ENCODE measurements at regions not wholly inside any gene's neighbourhood (a gene's known extent, or its start where the extent isn't known, plus 50 kb on each side); places are given as distances from the start of the nearest gene placed in this dataset.

- ATAC-seq (ENCODE audit: insufficient read depth, low FRiP score): no peak
- H3K27me3 ChIP-seq (ENCODE audit: control insufficient read depth in 3 of 3, insufficient read depth in 3 of 3, low read length in 2 of 3): no peaks in the 10 kb centered on the region
- H3K4me3 ChIP-seq: no peak overlapping the region
- H3K9ac ChIP-seq (ENCODE audit: insufficient read depth in 1 of 2, low read length in 2 of 2): no peak overlapping the region
- peak; percentile 37 to 93 (median 84) for DNase-seq
- no peak for TF ChIP-seq CTCF (IDR thresholded peaks at IDR 0.05; ENCODE audit: control extremely low read depth, extremely low read depth)
- H3K36me3 ChIP-seq (ENCODE audit: control insufficient read depth in 4 of 4, insufficient read depth in 4 of 4, low read length in 4 of 4): no peaks in the 10 kb centered on the region
- peak overlapping the region in 1 of 2 donors; percentile 33 for H3K27ac ChIP-seq (ENCODE audit: low read depth in 1 of 2, low read length in 1 of 2)
- peaks cover 0 to 15% (median 5%) of the 10 kb centered on the region in 5 donors for H3K4me1 ChIP-seq (ENCODE audit: control insufficient read depth in 5 of 5, insufficient read depth in 5 of 5, low read length in 5 of 5)
- H3K9me3 ChIP-seq (ENCODE audit: control insufficient read depth in 4 of 4, insufficient read depth in 3 of 4, low read length in 3 of 4): no peaks in the 10 kb centered on the region
- WGBS, 2 donors: 60 to 85% methylated on average over 1 of the region's 1 CpG
These were observed 185.1 kb upstream of the PRPS1L1 start for GRCh38 chr7:18212758-18213157.

DNA sequence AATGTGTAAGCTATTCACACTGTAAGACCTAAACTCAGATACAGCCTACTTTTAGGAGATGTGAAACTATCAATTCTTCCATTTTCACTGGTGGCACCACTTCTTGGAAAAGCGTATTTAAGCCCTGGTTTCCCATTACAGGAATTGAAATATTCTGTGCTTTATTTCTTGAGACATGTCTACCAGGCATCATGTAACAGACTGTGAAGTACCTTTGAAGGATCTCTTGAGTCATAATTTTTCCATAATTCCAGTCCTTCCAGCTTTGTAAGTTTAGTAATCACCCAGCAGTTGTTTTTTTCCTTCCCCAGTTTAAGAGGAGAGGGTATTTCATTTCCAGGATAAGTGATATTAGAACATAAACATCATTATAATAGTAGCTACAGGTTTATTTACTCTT is 186.0 kb upstream of the PRPS1L1 start:
- Histone ChIP-seq H3K9ac (ENCODE audit: insufficient read depth in 1 of 2, low read length in 2 of 2) (no peak overlapping the region), H3K9me3 (ENCODE audit: control insufficient read depth in 4 of 4, insufficient read depth in 3 of 4, low read length in 3 of 4) (no peaks in the 10 kb centered on the region), H3K27ac (ENCODE audit: low read depth in 1 of 2, low read length in 1 of 2) (no peak overlapping the region), H3K4me1 (ENCODE audit: control insufficient read depth in 5 of 5, insufficient read depth in 5 of 5, low read length in 5 of 5) (peaks cover 0 to 15% (median 5%) of the 10 kb centered on the region in 5 donors), H3K4me3 (no peak overlapping the region), H3K27me3 (ENCODE audit: control insufficient read depth in 3 of 3, insufficient read depth in 3 of 3, low read length in 2 of 3) (no peaks in the 10 kb centered on the region), H3K36me3 (ENCODE audit: control insufficient read depth in 4 of 4, insufficient read depth in 4 of 4, low read length in 4 of 4) (no peaks in the 10 kb centered on the region)
- 63 to 91% methylated on average over 1 of the region's 1 CpG for WGBS, 2 donors
- DNase-seq: peak in 1 of 3 donors; percentile 37
- no peak for ATAC-seq (ENCODE audit: insufficient read depth, low FRiP score)
- TF ChIP-seq CTCF (IDR thresholded peaks at IDR 0.05; ENCODE audit: control extremely low read depth, extremely low read depth): no peak

GRCh38 chr7:18216270-18216669 is 188.6 kb upstream of the PRPS1L1 start:
- ATAC-seq (ENCODE audit: insufficient read depth, low FRiP score): no peak
- H3K27ac ChIP-seq (ENCODE audit: low read depth in 1 of 2, low read length in 1 of 2): no peak overlapping the region
- peaks cover 0 to 12% (median 5%) of the 10 kb centered on the region in 5 donors for H3K4me1 ChIP-seq (ENCODE audit: control insufficient read depth in 5 of 5, insufficient read depth in 5 of 5, low read length in 5 of 5)
- no peak for DNase-seq
- no peak overlapping the region for H3K4me3 ChIP-seq
- no peaks in the 10 kb centered on the region for H3K9me3 ChIP-seq (ENCODE audit: control insufficient read depth in 4 of 4, insufficient read depth in 3 of 4, low read length in 3 of 4)
- H3K27me3 ChIP-seq (ENCODE audit: control insufficient read depth in 3 of 3, insufficient read depth in 3 of 3, low read length in 2 of 3): no peaks in the 10 kb centered on the region
- no peak overlapping the region for H3K9ac ChIP-seq (ENCODE audit: insufficient read depth in 1 of 2, low read length in 2 of 2)
- no peak for TF ChIP-seq CTCF (IDR thresholded peaks at IDR 0.05; ENCODE audit: control extremely low read depth, extremely low read depth)
- no peaks in the 10 kb centered on the region for H3K36me3 ChIP-seq (ENCODE audit: control insufficient read depth in 4 of 4, insufficient read depth in 4 of 4, low read length in 4 of 4)
- WGBS, 2 donors: 96 to 100% methylated on average over 2 of the region's 2 CpGs

Data from lung (tissue), 11 donors.